ENCODE measurements at regions not wholly inside any gene's neighbourhood (a gene's known extent, or its start where the extent isn't known, plus 50 kb on each side); places are given as distances from the start of the nearest gene placed in this dataset.

- no peak for TF ChIP-seq REST (IDR thresholded peaks at IDR 0.05; ENCODE audit: low read depth)
These were observed 90.1 kb downstream of the ACKR3 start for GRCh38 chr2:236659758-236660150.

- TF ChIP-seq TCF12 (IDR thresholded peaks at IDR 0.05; ENCODE audit: low read depth) = no peak
- no peak for TF ChIP-seq TAF1 (IDR thresholded peaks at IDR 0.05; ENCODE audit: low read depth)
These were observed 91.6 kb downstream of the ACKR3 start for GRCh38 chr2:236661061-236661761.

GRCh38 chr2:236661762-236662110, 92.1 kb downstream of the ACKR3 start:
- no peak for TF ChIP-seq TCF12 (IDR thresholded peaks at IDR 0.05; ENCODE audit: low read depth)
- TF ChIP-seq ZBTB7A (IDR thresholded peaks at IDR 0.05; ENCODE audit: low read depth) = no peak
- TF ChIP-seq REST (IDR thresholded peaks at IDR 0.05; ENCODE audit: low read depth) = no peak
- no peak for TF ChIP-seq YY1 (IDR thresholded peaks at IDR 0.05; ENCODE audit: low read depth)
- no peak for TF ChIP-seq RAD21 (IDR thresholded peaks at IDR 0.05; ENCODE audit: low read depth)
- no peak for TF ChIP-seq TAF1 (IDR thresholded peaks at IDR 0.05; ENCODE audit: low read depth)
- TF ChIP-seq USF1 (IDR thresholded peaks at IDR 0.05) = no peak
- TF ChIP-seq FOXM1 (IDR thresholded peaks at IDR 0.05; ENCODE audit: borderline replicate concordance, low read depth) = no peak
- no peak for TF ChIP-seq MAX (IDR thresholded peaks at IDR 0.05)
- TF ChIP-seq EP300 (IDR thresholded peaks at IDR 0.05; ENCODE audit: borderline replicate concordance) = no peak

GRCh38 chr2:236662231-236663185, 92.9 kb downstream of the ACKR3 start:
- no peak for TF ChIP-seq TEAD4 (IDR thresholded peaks at IDR 0.05)
- no peak for TF ChIP-seq CEBPB (IDR thresholded peaks at IDR 0.05)
- TF ChIP-seq FOXM1 (IDR thresholded peaks at IDR 0.05; ENCODE audit: borderline replicate concordance, low read depth) = no peak
- no peak for TF ChIP-seq NFIC (IDR thresholded peaks at IDR 0.05)
- TF ChIP-seq MAX (IDR thresholded peaks at IDR 0.05) = no peak
- TF ChIP-seq EP300 (IDR thresholded peaks at IDR 0.05; ENCODE audit: borderline replicate concordance) = no peak
- no peak for TF ChIP-seq RAD21 (IDR thresholded peaks at IDR 0.05; ENCODE audit: low read depth)
- TF ChIP-seq ZBTB7A (IDR thresholded peaks at IDR 0.05; ENCODE audit: low read depth) = no peak
- no peak for TF ChIP-seq REST (IDR thresholded peaks at IDR 0.05; ENCODE audit: low read depth)
- TF ChIP-seq CREB1 (IDR thresholded peaks at IDR 0.05; ENCODE audit: low read depth) = no peak
- no peak for TF ChIP-seq EGR1 (IDR thresholded peaks at IDR 0.05)
- TF ChIP-seq USF1 (IDR thresholded peaks at IDR 0.05) = no peak
- no peak for TF ChIP-seq TAF1 (IDR thresholded peaks at IDR 0.05; ENCODE audit: low read depth)
- TF ChIP-seq YY1 (IDR thresholded peaks at IDR 0.05; ENCODE audit: low read depth) = no peak

Data from Ishikawa (cell line).